Endothelial cell of umbilical vein (primary cell): ENCODE measurements at regions not wholly inside any gene's neighbourhood (a gene's known extent, or its start where the extent isn't known, plus 50 kb on each side); places are given as distances from the start of the nearest gene placed in this dataset.

Experiments used
- BruUV-seq: library from RNA; stranded (reverse); fragments of 400-500 nt; replicated peaks from 2 replicates; lab custom pipeline; 2021; lab: Mats Ljungman, UMichigan
- CTCF ChIA-PET: fragments of 300-600, 350-600 bp; sonication (Branson Sonifier 250); formaldehyde crosslinking; loops from one replicate; lab custom pipeline; 2021; ENCODE audit warnings: antibody characterized with exemption, inconsistent platforms; lab: Charles Lee
- POLR2A ChIA-PET: fragments of 300-600, 350-600 bp; sonication (Branson Sonifier 250); formaldehyde crosslinking; loops from one replicate; lab custom pipeline; 2021; ENCODE audit warnings: antibody characterized with exemption, inconsistent platforms; lab: Charles Lee
- DNase-seq: peaks from one replicate; pipeline ENCODE4 v3.0.0-alpha.2; 2011; ENCODE audit warnings: low read depth, low spot score
- FAIRE-seq: peaks from 2 replicates; lab custom pipeline; 2011; peaks lifted over from hg19 to GRCh38; lab: Jason Lieb, UNC
- H2AFZ ChIP-seq: 2 replicates; pipeline ENCODE4 v1.6.0; 2012; ENCODE audit warnings: low read depth, low read length, control low read depth, inconsistent platforms
- H3K27ac ChIP-seq: 2 replicates; pipeline ENCODE4 v1.5.1; 2011; ENCODE audit warnings: low read depth, mild to moderate bottlenecking, control low read depth, low read length, moderate library complexity; ENCODE audit not compliant: insufficient read depth
- H3K27me3 ChIP-seq, 2 experiments: 2 replicates each; pipeline versions ENCODE4 v1.6.0 to v1.6.1; 2011; ENCODE audit warnings: low read length in 2 of 2, mixed read lengths in 1 of 2; ENCODE audit not compliant: control insufficient read depth in 2 of 2, insufficient read depth in 2 of 2
- H3K36me3 ChIP-seq, 2 experiments: 2 replicates in 1 of 2; 3 replicates in 1 of 2; pipeline ENCODE4 v1.5.1; 2011; ENCODE audit warnings: low read length in 2 of 2, mild to moderate bottlenecking in 1 of 2, moderate library complexity in 1 of 2; ENCODE audit not compliant: control insufficient read depth in 2 of 2, insufficient read depth in 2 of 2; ENCODE audit errors: extremely low read depth in 1 of 2
- H3K4me1 ChIP-seq: 3 replicates; pipeline ENCODE4 v1.5.1; 2011; ENCODE audit warnings: mild to moderate bottlenecking, low read length; ENCODE audit not compliant: control insufficient read depth, insufficient read depth; ENCODE audit errors: extremely low read depth
- H3K4me2 ChIP-seq: 2 replicates; pipeline ENCODE4 v1.6.1; 2011; ENCODE audit warnings: low read length, control low read depth, mixed read lengths; ENCODE audit not compliant: insufficient read depth
- H3K4me3 ChIP-seq, 3 experiments: fragments of 200-600 bp in 1 of 3; sonication (generic), shearing (Covaris generic) in 1 of 3; replicated peaks in 1 of 3; 2 replicates each; pipeline ENCODE4 v1.5.1; 2011 to 2016; ENCODE audit warnings: control low read depth in 3 of 3, low read length in 3 of 3, mild to moderate bottlenecking in 2 of 3, inconsistent platforms in 1 of 3, low read depth in 1 of 3, moderate library complexity in 1 of 3; ENCODE audit not compliant: insufficient read depth in 1 of 3
- H3K79me2 ChIP-seq: 2 replicates; pipeline ENCODE4 v1.6.0; 2012; ENCODE audit warnings: low read length, inconsistent platforms; ENCODE audit not compliant: control insufficient read depth, insufficient read depth
- H3K9ac ChIP-seq: replicated peaks from 2 replicates; pipeline ENCODE3; 2011; ENCODE audit warnings: low read length, control low read depth; ENCODE audit not compliant: insufficient read depth; ENCODE audit errors: extremely low read depth
- H3K9me1 ChIP-seq: replicated peaks from 3 replicates; pipeline ENCODE4 v1.6.0; 2011; ENCODE audit warnings: mild to moderate bottlenecking, low read length; ENCODE audit not compliant: control insufficient read depth, insufficient read depth; ENCODE audit errors: extremely low read depth
- H3K9me3 ChIP-seq: replicated peaks from 2 replicates; pipeline ENCODE4 v1.5.1; 2012; ENCODE audit warnings: low read length, inconsistent platforms; ENCODE audit not compliant: control insufficient read depth, insufficient read depth
- H4K20me1 ChIP-seq: replicated peaks from 2 replicates; pipeline ENCODE3; 2011; ENCODE audit warnings: mild to moderate bottlenecking, low read length; ENCODE audit not compliant: control insufficient read depth, insufficient read depth; ENCODE audit errors: extremely low read depth
- EZH2 ChIP-seq: IDR thresholded peaks from 2 replicates; pipeline ENCODE4 v1.6.1; 2012; ENCODE audit warnings: borderline replicate concordance, low read depth, mild to moderate bottlenecking, moderate library complexity, low read length, inconsistent platforms; ENCODE audit not compliant: severe bottlenecking
- FOS ChIP-seq: IDR thresholded peaks from 2 replicates; pipeline ENCODE4 v1.6.1; 2011; ENCODE audit warnings: mild to moderate bottlenecking, low read length, moderate library complexity, borderline replicate concordance; ENCODE audit not compliant: insufficient read depth
- GATA2 ChIP-seq: IDR thresholded peaks from 2 replicates; pipeline ENCODE4 v1.7.0; 2011; ENCODE audit warnings: low read depth, mild to moderate bottlenecking, moderate library complexity, mixed read lengths, low read length; ENCODE audit not compliant: insufficient read length, insufficient read depth
- JUN ChIP-seq: IDR thresholded peaks from 2 replicates; pipeline ENCODE4 v1.6.1; 2011; ENCODE audit warnings: borderline replicate concordance, low read depth; ENCODE audit not compliant: insufficient read length, insufficient read depth
- MYC ChIP-seq: IDR thresholded peaks from one replicate; pipeline ENCODE4 v1.6.1; 2011; ENCODE audit warnings: mild to moderate bottlenecking, low read depth, low read length
- POLR2A ChIP-seq: IDR thresholded peaks from 2 replicates; pipeline ENCODE4 v1.6.1; 2012; ENCODE audit warnings: low read depth, mild to moderate bottlenecking, control low read depth, low read length
- POLR2AphosphoS5 ChIP-seq: IDR thresholded peaks from 2 replicates; pipeline ENCODE4 v1.6.1; 2012; ENCODE audit warnings: low read depth, mild to moderate bottlenecking, control low read depth, low read length, moderate library complexity; ENCODE audit not compliant: insufficient read depth
- dilution Hi-C: fragments of 300-500 bp; cut with MboI; formaldehyde crosslinking; loops from one replicate; pipeline ENCODE4 v1.15.0; 2019; ENCODE audit warnings: low sequenced_read_pairs; ENCODE audit not compliant: extremely low pct_ligation_motif_present
- intact Hi-C: fragments of 100-400 bp; cut with micrococcal nuclease; formaldehyde crosslinking; loops from one replicate; pipeline ENCODE4 v1.10.0; 2022
- TF ChIP-seq, protein P1 (sequence below), 2 donors: IDR thresholded peaks; 1 replicate in 1 of 2; 2 replicates in 1 of 2; pipeline ENCODE4 v1.5.1; 2011; ENCODE audit warnings: low read length in 2 of 2, mild to moderate bottlenecking in 2 of 2, moderate library complexity in 2 of 2, control low read depth in 1 of 2, inconsistent platforms in 1 of 2, low read depth in 1 of 2; ENCODE audit not compliant: insufficient read depth in 1 of 2; ENCODE audit errors: extremely low read depth in 1 of 2
- TF ChIP-seq, protein P2 (sequence below): IDR thresholded peaks from 2 replicates; pipeline ENCODE4 v1.6.1; 2011; ENCODE audit not compliant: insufficient read depth, insufficient read length

DNA sequence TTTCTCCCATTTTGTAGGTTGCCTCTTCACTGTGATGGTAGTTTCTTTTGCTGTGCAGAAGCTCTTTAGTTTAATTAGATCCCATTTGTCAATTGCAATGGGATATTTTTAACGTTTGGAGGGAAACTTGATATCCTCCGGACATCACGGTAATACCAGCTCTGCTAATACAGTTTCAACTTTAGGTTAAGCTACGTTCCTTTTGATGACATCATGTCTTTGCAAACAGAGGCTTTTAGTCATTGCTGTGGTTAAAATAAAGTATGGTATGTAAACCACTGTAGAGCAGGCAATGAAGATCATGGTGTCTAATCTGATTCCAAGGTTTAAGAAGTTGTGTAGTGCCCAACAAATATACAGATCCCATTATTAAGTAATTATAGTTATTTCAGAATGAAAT lies 168.0 kb upstream of the CHD6 start:
- CTCF ChIA-PET: no interaction called here
- no peak for FAIRE-seq
- H3K9me1 ChIP-seq: no peaks in the 10 kb centered on the region
- H3K36me3 ChIP-seq: no peaks in the 10 kb centered on the region
- no peak for TF ChIP-seq GATA2
- no peak for TF ChIP-seq FOS
- no peak for TF ChIP-seq MYC
- no peak for TF ChIP-seq POLR2A
- TF ChIP-seq POLR2AphosphoS5: no peak
- TF ChIP-seq, protein P1, sequence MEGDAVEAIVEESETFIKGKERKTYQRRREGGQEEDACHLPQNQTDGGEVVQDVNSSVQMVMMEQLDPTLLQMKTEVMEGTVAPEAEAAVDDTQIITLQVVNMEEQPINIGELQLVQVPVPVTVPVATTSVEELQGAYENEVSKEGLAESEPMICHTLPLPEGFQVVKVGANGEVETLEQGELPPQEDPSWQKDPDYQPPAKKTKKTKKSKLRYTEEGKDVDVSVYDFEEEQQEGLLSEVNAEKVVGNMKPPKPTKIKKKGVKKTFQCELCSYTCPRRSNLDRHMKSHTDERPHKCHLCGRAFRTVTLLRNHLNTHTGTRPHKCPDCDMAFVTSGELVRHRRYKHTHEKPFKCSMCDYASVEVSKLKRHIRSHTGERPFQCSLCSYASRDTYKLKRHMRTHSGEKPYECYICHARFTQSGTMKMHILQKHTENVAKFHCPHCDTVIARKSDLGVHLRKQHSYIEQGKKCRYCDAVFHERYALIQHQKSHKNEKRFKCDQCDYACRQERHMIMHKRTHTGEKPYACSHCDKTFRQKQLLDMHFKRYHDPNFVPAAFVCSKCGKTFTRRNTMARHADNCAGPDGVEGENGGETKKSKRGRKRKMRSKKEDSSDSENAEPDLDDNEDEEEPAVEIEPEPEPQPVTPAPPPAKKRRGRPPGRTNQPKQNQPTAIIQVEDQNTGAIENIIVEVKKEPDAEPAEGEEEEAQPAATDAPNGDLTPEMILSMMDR (IDR thresholded peaks at IDR 0.05; ENCODE audit: extremely low read depth in 1 of 2, insufficient read depth in 1 of 2, low read depth in 1 of 2, low read length in 2 of 2): no peak
- TF ChIP-seq JUN: no peak
- TF ChIP-seq EZH2: no peak
- TF ChIP-seq, protein P2, sequence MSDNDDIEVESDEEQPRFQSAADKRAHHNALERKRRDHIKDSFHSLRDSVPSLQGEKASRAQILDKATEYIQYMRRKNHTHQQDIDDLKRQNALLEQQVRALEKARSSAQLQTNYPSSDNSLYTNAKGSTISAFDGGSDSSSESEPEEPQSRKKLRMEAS: no peak
- no peak for DNase-seq
- H3K9ac ChIP-seq: no peak overlapping the region
- no TSS peak for BruUV-seq
- H3K4me2 ChIP-seq: no peak overlapping the region
- no peaks in the 10 kb centered on the region for H3K27me3 ChIP-seq
- H3K9me3 ChIP-seq: no peaks in the 10 kb centered on the region
- H4K20me1 ChIP-seq: no peaks in the 10 kb centered on the region
- intact Hi-C loops: no loop called here
- no peak overlapping the region for H3K4me3 ChIP-seq
- H3K27ac ChIP-seq: no peak overlapping the region
- dilution Hi-C loops: no loop called here
- H3K4me1 ChIP-seq: no peaks in the 10 kb centered on the region
- no peaks in the 10 kb centered on the region for H3K79me2 ChIP-seq
- POLR2A ChIA-PET: no interaction called here
- H2AFZ ChIP-seq: no peak overlapping the region
